H9 (cell line): ENCODE measurements at regions not wholly inside any gene's neighbourhood (a gene's known extent, or its start where the extent isn't known, plus 50 kb on each side); places are given as distances from the start of the nearest gene placed in this dataset.

Experiments
- DNase-seq: peaks from one replicate; pipeline ENCODE4 v3.0.0-alpha.2; 2017
- H2AFZ ChIP-seq: one replicate; pipeline ENCODE4 v1.6.1; 2013; ENCODE audit warnings: mild to moderate bottlenecking, low read length, control low read depth, moderate library complexity
- H2AK5ac ChIP-seq: 2 replicates; pipeline ENCODE4 v1.6.1; 2013; ENCODE audit warnings: low read length, control low read depth, mixed read lengths; ENCODE audit not compliant: insufficient read length
- H2BK120ac ChIP-seq: one replicate; pipeline ENCODE4 v1.6.1; 2013; ENCODE audit warnings: low read depth, mild to moderate bottlenecking, low read length, control low read depth, inconsistent platforms; ENCODE audit not compliant: poor library complexity, severe bottlenecking
- H2BK12ac ChIP-seq: 2 replicates; pipeline ENCODE4 v1.6.1; 2013; ENCODE audit warnings: low read length, control low read depth, mixed read lengths, low read depth; ENCODE audit not compliant: insufficient read length
- H2BK15ac ChIP-seq: 2 replicates; pipeline ENCODE4 v1.6.1; 2013; ENCODE audit warnings: low read depth, low read length, control low read depth
- H2BK20ac ChIP-seq: one replicate; pipeline ENCODE4 v1.6.1; 2013; ENCODE audit warnings: low read depth, mild to moderate bottlenecking, low read length, control low read depth, inconsistent platforms; ENCODE audit not compliant: poor library complexity, severe bottlenecking
- H2BK5ac ChIP-seq: 2 replicates; pipeline ENCODE4 v1.6.1; 2013; ENCODE audit warnings: low read length, control low read depth, mixed read lengths; ENCODE audit not compliant: insufficient read length
- H3K14ac ChIP-seq: 2 replicates; pipeline ENCODE4 v1.6.1; 2013; ENCODE audit warnings: low read length, control low read depth; ENCODE audit not compliant: insufficient read depth
- H3K18ac ChIP-seq: 2 replicates; pipeline ENCODE4 v1.6.1; 2013; ENCODE audit warnings: low read depth, mild to moderate bottlenecking, mixed read lengths, low read length, control low read depth; ENCODE audit not compliant: insufficient read length
- H3K23ac ChIP-seq: 2 replicates; pipeline ENCODE4 v1.6.1; 2013; ENCODE audit warnings: low read length, control low read depth, mixed read lengths, low read depth; ENCODE audit not compliant: insufficient read length
- H3K23me2 ChIP-seq: 2 replicates; pipeline ENCODE4 v1.6.1; 2013; ENCODE audit warnings: low read depth, mild to moderate bottlenecking, mixed read lengths, low read length, control low read depth; ENCODE audit not compliant: insufficient read length, poor library complexity, severe bottlenecking
- H3K27ac ChIP-seq: 2 replicates; pipeline ENCODE4 v1.5.1; 2013; ENCODE audit warnings: low read length, control low read depth, mixed read lengths, low read depth; ENCODE audit not compliant: insufficient read length
- H3K27me3 ChIP-seq: 2 replicates; pipeline ENCODE4 v1.6.1; 2013; ENCODE audit warnings: low read length, control low read depth, inconsistent platforms; ENCODE audit not compliant: insufficient read depth
- H3K4ac ChIP-seq: 2 replicates; pipeline ENCODE4 v1.6.1; 2013; ENCODE audit warnings: low read depth, mild to moderate bottlenecking, control low read depth, inconsistent platforms, low read length, moderate library complexity
- H3K4me1 ChIP-seq: 2 replicates; pipeline ENCODE4 v1.6.1; 2013; ENCODE audit warnings: low read length, control low read depth, inconsistent platforms; ENCODE audit not compliant: insufficient read depth
- H3K4me2 ChIP-seq: 2 replicates; pipeline ENCODE4 v1.6.1; 2013; ENCODE audit warnings: low read length, control low read depth, mixed read lengths; ENCODE audit not compliant: insufficient read length, insufficient read depth
- H3K56ac ChIP-seq: 2 replicates; pipeline ENCODE4 v1.6.1; 2013; ENCODE audit warnings: low read depth, mild to moderate bottlenecking, mixed read lengths, low read length, control low read depth; ENCODE audit not compliant: insufficient read length
- H3K79me1 ChIP-seq: 2 replicates; pipeline ENCODE4 v1.6.1; 2013; ENCODE audit warnings: low read depth, mild to moderate bottlenecking, moderate library complexity, low read length, control low read depth, inconsistent platforms; ENCODE audit not compliant: insufficient read depth, poor library complexity, severe bottlenecking
- H3K79me2 ChIP-seq: 2 replicates; pipeline ENCODE4 v1.6.1; 2013; ENCODE audit warnings: low read length, control low read depth, inconsistent platforms; ENCODE audit not compliant: insufficient read depth
- H3K9ac ChIP-seq: 2 replicates; pipeline ENCODE4 v1.6.1; 2013; ENCODE audit warnings: low read length, control low read depth, mixed read lengths; ENCODE audit not compliant: insufficient read length; ENCODE audit errors: extremely low read depth
- H3K9me3 ChIP-seq: one replicate; pipeline ENCODE4 v1.6.1; 2013; ENCODE audit warnings: low read depth, low read length, inconsistent platforms; ENCODE audit not compliant: control insufficient read depth
- H3T11ph ChIP-seq: one replicate; pipeline ENCODE4 v1.6.1; 2013; ENCODE audit warnings: mild to moderate bottlenecking, low read length, control low read depth, inconsistent platforms
- H4K20me1 ChIP-seq: one replicate; pipeline ENCODE4 v1.6.1; 2013; ENCODE audit not compliant: control insufficient read depth, insufficient read length, insufficient read depth
- H4K5ac ChIP-seq: 2 replicates; pipeline ENCODE4 v1.6.1; 2013; ENCODE audit warnings: low read depth, mild to moderate bottlenecking, mixed read lengths, low read length, control low read depth; ENCODE audit not compliant: insufficient read length
- H4K8ac ChIP-seq: replicated peaks from 2 replicates; pipeline ENCODE4 v1.6.1; 2013; ENCODE audit warnings: low read length, control low read depth, mixed read lengths, low read depth; ENCODE audit not compliant: insufficient read length
- H4K91ac ChIP-seq: 2 replicates; pipeline ENCODE4 v1.6.1; 2013; ENCODE audit warnings: low read depth, mild to moderate bottlenecking, moderate library complexity, mixed read lengths, low read length, control low read depth; ENCODE audit not compliant: insufficient read length
- H3K27ac Mint-ChIP-seq, 3 experiments: 2 replicates in 2 of 3; 3 replicates in 1 of 3; pipeline ENCODE4 v1.8.0; 2020 to 2021; ENCODE audit warnings: mixed read lengths in 3 of 3, mild to moderate bottlenecking in 1 of 3, moderate library complexity in 1 of 3
- H3K27me3 Mint-ChIP-seq: 2 replicates; pipeline ENCODE4 v1.8.0; 2021; ENCODE audit warnings: low read depth, mild to moderate bottlenecking, moderate library complexity, mixed read lengths
- H3K36me3 Mint-ChIP-seq, 3 experiments: 2 replicates in 2 of 3; 3 replicates in 1 of 3; pipeline ENCODE4 v1.8.0; 2020 to 2021; ENCODE audit warnings: low read depth in 3 of 3, mixed read lengths in 3 of 3; ENCODE audit not compliant: insufficient read depth in 1 of 3
- H3K4me1 Mint-ChIP-seq, 2 experiments: 2 replicates each; pipeline ENCODE4 v1.8.0; 2020; ENCODE audit warnings: mixed read lengths in 2 of 2
- H3K4me3 Mint-ChIP-seq, 2 experiments: 2 replicates in 1 of 2; 3 replicates in 1 of 2; pipeline ENCODE4 v1.8.0; 2020 to 2021; ENCODE audit warnings: mild to moderate bottlenecking in 2 of 2, mixed read lengths in 2 of 2, moderate library complexity in 1 of 2
- H3K9me3 Mint-ChIP-seq, 2 experiments: 2 replicates in 1 of 2; 3 replicates in 1 of 2; pipeline ENCODE4 v1.8.0; 2020; ENCODE audit warnings: mild to moderate bottlenecking in 2 of 2, mixed read lengths in 2 of 2, moderate library complexity in 1 of 2
- CTCF ChIP-seq: fragments of 200-600 bp; sonication (generic); conservative IDR thresholded peaks from 3 replicates; pipeline ENCODE4 v1.8.0; 2021; ENCODE audit warnings: antibody characterized with exemption, mild to moderate bottlenecking
- WGBS: extraction: QIAGEN DNeasy Blood & Tissue Kit; methylation state at CpG from one replicate; pipeline ENCODE4 v1.1.7; 2013; ENCODE audit warnings: missing lambda C conversion rate, low lambda C conversion rate, mixed read lengths; ENCODE audit not compliant: insufficient read length; ENCODE audit errors: extremely low coverage; 5-methylcytosine and 5-hydroxymethylcytosine counted together

- no peak overlapping the region for H3K23ac ChIP-seq
- no peak overlapping the region for H4K8ac ChIP-seq
- H3K18ac ChIP-seq, result no peak overlapping the region
- H3K36me3 Mint-ChIP-seq, result no peaks in the 10 kb centered on the region
- no peak overlapping the region for H2BK15ac ChIP-seq
- no peak overlapping the region for H2BK12ac ChIP-seq
- no peak overlapping the region for H3K27ac Mint-ChIP-seq
- no peak overlapping the region for H4K5ac ChIP-seq
- no peaks in the 10 kb centered on the region for H3K4me1 ChIP-seq
- H3K14ac ChIP-seq, result no peak overlapping the region
- H3K9me3 ChIP-seq, result no peaks in the 10 kb centered on the region
- WGBS, result no CpG with 5 or more reads among the region's 1 CpG
- no peak overlapping the region for H2AK5ac ChIP-seq
- no peaks in the 10 kb centered on the region for H3K23me2 ChIP-seq
- H3K4me1 Mint-ChIP-seq, result no peaks in the 10 kb centered on the region
- H4K91ac ChIP-seq, result no peak overlapping the region
- H3K4ac ChIP-seq, result no peak overlapping the region
- no peaks in the 10 kb centered on the region for H3K79me1 ChIP-seq
- no peaks in the 10 kb centered on the region for H4K20me1 ChIP-seq
- no peak overlapping the region for H3K4me3 Mint-ChIP-seq
- no peak overlapping the region for H2BK5ac ChIP-seq
- no peak overlapping the region for H3T11ph ChIP-seq
- no peak overlapping the region for H3K27ac ChIP-seq
- TF ChIP-seq CTCF, result no peak
- H3K9me3 Mint-ChIP-seq, result no peaks in the 10 kb centered on the region
- no peak overlapping the region for H2AFZ ChIP-seq
- no peaks in the 10 kb centered on the region for H3K79me2 ChIP-seq
- no peaks in the 10 kb centered on the region for H3K27me3 Mint-ChIP-seq
- no peak overlapping the region for H3K9ac ChIP-seq
- no peak for DNase-seq
- H2BK120ac ChIP-seq, result no peak overlapping the region
- no peak overlapping the region for H3K56ac ChIP-seq
- no peak overlapping the region for H2BK20ac ChIP-seq
- no peak overlapping the region for H3K4me2 ChIP-seq
- no peaks in the 10 kb centered on the region for H3K27me3 ChIP-seq
Observed at GRCh38 chr2:193267496-193268002, 1072.8 kb upstream of the TMEFF2 start.
